H1 (cell line): ENCODE measurements at regions not wholly inside any gene's neighbourhood (a gene's known extent, or its start where the extent isn't known, plus 50 kb on each side); places are given as distances from the start of the nearest gene placed in this dataset.

Experiments used
- CTCF ChIA-PET: fragments of 300-600 bp; sonication (Branson Sonifier 250); formaldehyde crosslinking; loops from one replicate; lab custom pipeline; 2021; ENCODE audit not compliant: partially characterized antibody; lab: Charles Lee
- POLR2A ChIA-PET: fragments of 300-600 bp; sonication (Branson Sonifier 250); formaldehyde crosslinking; loops from one replicate; lab custom pipeline; 2021; ENCODE audit warnings: inconsistent platforms; ENCODE audit not compliant: partially characterized antibody; lab: Charles Lee
- DNase-seq, 2 experiments: peaks; one replicate each; pipeline versions ENCODE4 v3.0.0 to v3.0.0-alpha.2; 2010 to 2022; ENCODE audit warnings: low spot score in 2 of 2, low read depth in 1 of 2, mixed read lengths in 1 of 2
- FAIRE-seq: peaks from 2 replicates; lab custom pipeline; 2011; peaks lifted over from hg19 to GRCh38; lab: Jason Lieb, UNC
- H2AFZ ChIP-seq: 2 replicates; pipeline ENCODE4 v1.8.1; 2012; ENCODE audit warnings: low read length, inconsistent platforms
- H2AK5ac ChIP-seq: 2 replicates; pipeline ENCODE4 v1.6.1; 2013; ENCODE audit warnings: low read depth, low read length
- H2BK120ac ChIP-seq: replicated peaks from 2 replicates; pipeline ENCODE3; 2013; ENCODE audit warnings: low read depth, low read length, inconsistent platforms
- H2BK12ac ChIP-seq: 2 replicates; pipeline ENCODE4 v1.6.1; 2013; ENCODE audit warnings: low read depth, low read length
- H2BK15ac ChIP-seq: 2 replicates; pipeline ENCODE4 v1.6.1; 2013; ENCODE audit warnings: low read length
- H2BK20ac ChIP-seq: 2 replicates; pipeline ENCODE4 v1.6.1; 2013; ENCODE audit warnings: low read length
- H2BK5ac ChIP-seq: 2 replicates; pipeline ENCODE4 v1.6.1; 2013; ENCODE audit warnings: low read depth, low read length
- H3K14ac ChIP-seq: 2 replicates; pipeline ENCODE4 v1.6.1; 2013; ENCODE audit warnings: inconsistent platforms; ENCODE audit not compliant: insufficient read length
- H3K18ac ChIP-seq: 2 replicates; pipeline ENCODE4 v1.6.1; 2013; ENCODE audit warnings: low read length; ENCODE audit errors: extremely low read depth
- H3K23ac ChIP-seq: 2 replicates; pipeline ENCODE4 v1.6.1; 2013; ENCODE audit warnings: inconsistent platforms; ENCODE audit not compliant: insufficient read length
- H3K23me2 ChIP-seq: 2 replicates; pipeline ENCODE4 v1.6.1; 2013; ENCODE audit warnings: low read depth, low read length
- H3K27ac ChIP-seq: 2 replicates; pipeline ENCODE4 v1.6.1; 2011; ENCODE audit warnings: low read depth, low read length, inconsistent platforms
- H3K27me3 ChIP-seq, 4 experiments: replicated peaks in 1 of 4; 1 replicate in 1 of 4; 2 replicates in 3 of 4; pipeline versions ENCODE4 v1.6.1 to v1.8.1; 2011 to 2013; ENCODE audit warnings: low read length in 3 of 4, mild to moderate bottlenecking in 3 of 4, inconsistent platforms in 2 of 4, mixed read lengths in 2 of 4, moderate library complexity in 1 of 4; ENCODE audit not compliant: control insufficient read depth in 3 of 4, insufficient read depth in 3 of 4; ENCODE audit errors: extremely low read depth in 1 of 4
- H3K36me3 ChIP-seq, 4 experiments: 2 replicates each; pipeline versions ENCODE4 v1.6.1 to v1.8.1; 2011 to 2013; ENCODE audit warnings: mild to moderate bottlenecking in 4 of 4, low read length in 3 of 4, moderate library complexity in 2 of 4, control low read depth in 1 of 4, inconsistent platforms in 1 of 4; ENCODE audit not compliant: insufficient read depth in 4 of 4, control insufficient read depth in 2 of 4
- H3K4ac ChIP-seq: replicated peaks from 2 replicates; pipeline ENCODE3; 2013; ENCODE audit warnings: low read length, low read depth, mixed read lengths, inconsistent platforms; ENCODE audit not compliant: insufficient read length
- H3K4me1 ChIP-seq, 4 experiments: replicated peaks in 1 of 4; 1 replicate in 1 of 4; 2 replicates in 3 of 4; pipeline versions ENCODE4 v1.6.1 to v1.8.1; 2011 to 2013; ENCODE audit warnings: low read length in 3 of 4, inconsistent platforms in 2 of 4, mixed read lengths in 1 of 4; ENCODE audit not compliant: insufficient read depth in 4 of 4, control insufficient read depth in 3 of 4
- H3K4me2 ChIP-seq, 2 experiments: 2 replicates each; pipeline versions ENCODE4 v1.6.1 to v1.8.1; 2011 to 2013; ENCODE audit warnings: low read depth in 2 of 2, low read length in 2 of 2, control low read depth in 1 of 2, inconsistent platforms in 1 of 2, mild to moderate bottlenecking in 1 of 2; ENCODE audit not compliant: insufficient read depth in 1 of 2
- H3K4me3 ChIP-seq, 4 experiments: fragments of 200-600, 300-600 bp in 1 of 4; sonication (generic), shearing (Covaris generic), sonication (Bioruptor Twin) in 1 of 4; 2 replicates each; pipeline versions ENCODE4 v1.5.1 to v1.8.1; 2011 to 2016; ENCODE audit warnings: low read length in 4 of 4, low read depth in 3 of 4, control low read depth in 2 of 4, inconsistent platforms in 2 of 4, mild to moderate bottlenecking in 2 of 4, mixed read lengths in 1 of 4, moderate library complexity in 1 of 4; ENCODE audit not compliant: insufficient read depth in 2 of 4; ENCODE audit errors: extremely low read depth in 1 of 4
- H3K56ac ChIP-seq: replicated peaks from 2 replicates; pipeline ENCODE3; 2013; ENCODE audit warnings: low read depth, mild to moderate bottlenecking, mixed read lengths, low read length, inconsistent platforms; ENCODE audit not compliant: insufficient read length
- H3K79me1 ChIP-seq: 2 replicates; pipeline ENCODE4 v1.6.1; 2013; ENCODE audit warnings: low read depth, low read length, control low read depth
- H3K79me2 ChIP-seq, 2 experiments: 2 replicates each; pipeline versions ENCODE4 v1.6.1 to v1.8.1; 2012 to 2013; ENCODE audit warnings: low read length in 2 of 2, mild to moderate bottlenecking in 2 of 2, inconsistent platforms in 1 of 2; ENCODE audit not compliant: insufficient read depth in 2 of 2, control insufficient read depth in 1 of 2
- H3K9ac ChIP-seq, 4 experiments: replicated peaks in 1 of 4; 1 replicate in 1 of 4; 2 replicates in 3 of 4; pipeline versions ENCODE4 v1.6.1 to v1.8.1; 2011 to 2013; ENCODE audit warnings: low read depth in 3 of 4, low read length in 3 of 4, control low read depth in 2 of 4, mild to moderate bottlenecking in 2 of 4, moderate library complexity in 2 of 4, inconsistent platforms in 1 of 4; ENCODE audit errors: extremely low read depth in 1 of 4
- H3K9me3 ChIP-seq, 2 experiments: 2 replicates each; pipeline versions ENCODE4 v1.6.1 to v1.8.1; 2012 to 2013; ENCODE audit warnings: mild to moderate bottlenecking in 2 of 2, moderate library complexity in 2 of 2, control low read depth in 1 of 2, inconsistent platforms in 1 of 2, low read depth in 1 of 2, low read length in 1 of 2, mixed read lengths in 1 of 2; ENCODE audit not compliant: insufficient read depth in 2 of 2
- H4K20me1 ChIP-seq, 2 experiments: replicated peaks in 1 of 2; 2 replicates each; pipeline versions ENCODE3 to v1.8.1; 2011 to 2013; ENCODE audit warnings: inconsistent platforms in 2 of 2, low read length in 2 of 2, mild to moderate bottlenecking in 1 of 2; ENCODE audit not compliant: insufficient read depth in 2 of 2, control insufficient read depth in 1 of 2
- H4K5ac ChIP-seq: 2 replicates; pipeline ENCODE4 v1.6.1; 2013; ENCODE audit warnings: low read length, low read depth, mixed read lengths, inconsistent platforms; ENCODE audit not compliant: insufficient read length
- H4K8ac ChIP-seq: 2 replicates; pipeline ENCODE4 v1.8.0; 2013; ENCODE audit warnings: mild to moderate bottlenecking, moderate library complexity, low read length, inconsistent platforms; ENCODE audit not compliant: insufficient read depth; ENCODE audit errors: extremely low read depth
- H4K91ac ChIP-seq: replicated peaks from 2 replicates; pipeline ENCODE3; 2013; ENCODE audit warnings: low read length, mixed read lengths, inconsistent platforms; ENCODE audit not compliant: insufficient read length
- CTCF ChIP-seq, 3 experiments: IDR thresholded peaks; 1 replicate in 2 of 3; 2 replicates in 1 of 3; pipeline versions ENCODE4 v1.5.1 to v1.6.1; 2011; ENCODE audit warnings: low read length in 3 of 3, mild to moderate bottlenecking in 3 of 3, inconsistent platforms in 2 of 3, low read depth in 1 of 3, moderate library complexity in 1 of 3; ENCODE audit not compliant: insufficient read depth in 1 of 3; ENCODE audit errors: control extremely low read depth in 1 of 3
- HDAC6 ChIP-seq: IDR thresholded peaks from one replicate; pipeline ENCODE4 v1.7.1; 2012; ENCODE audit warnings: low read depth, mild to moderate bottlenecking, inconsistent platforms, low read length, moderate library complexity
- USF2 ChIP-seq: IDR thresholded peaks from 2 replicates; pipeline ENCODE4 v1.6.1; 2011; ENCODE audit warnings: low read length, improper control_type of control experiment
- WGBS, 2 experiments: shearing (Covaris generic) in 1 of 2; methylation state at CpG; one replicate each; pipeline versions ENCODE4 v1.1.6 to v1.1.7; 2013 to 2015; ENCODE audit warnings: low lambda C conversion rate in 2 of 2, mixed read lengths in 2 of 2, inconsistent platforms in 1 of 2, low coverage in 1 of 2, missing lambda C conversion rate in 1 of 2; ENCODE audit not compliant: insufficient replicate concordance in 2 of 2, insufficient coverage in 1 of 2, insufficient read length in 1 of 2; ENCODE audit errors: extremely low coverage in 1 of 2, missing lambda C conversion rate in 1 of 2; 5-methylcytosine and 5-hydroxymethylcytosine counted together

- no peaks in the 10 kb centered on the region for H3K79me2 ChIP-seq
- no peak overlapping the region for H3K56ac ChIP-seq
- H3K23ac ChIP-seq: no peak overlapping the region
- no peak overlapping the region for H4K8ac ChIP-seq
- H3K4me2 ChIP-seq: no peak overlapping the region
- H2AK5ac ChIP-seq: no peak overlapping the region
- no peak overlapping the region for H3K4ac ChIP-seq
- POLR2A ChIA-PET: interaction anchor here (1.5 kb wide), 1 partner anchor 14 kb away, joined by 3 read pairs; no protein-coding TSS in a partner anchor
- H2AFZ ChIP-seq: no peak overlapping the region
- H2BK15ac ChIP-seq: no peak overlapping the region
- no peak overlapping the region for H2BK5ac ChIP-seq
- H3K79me1 ChIP-seq: no peaks in the 10 kb centered on the region
- H2BK20ac ChIP-seq: no peak overlapping the region
- no peak overlapping the region for H2BK120ac ChIP-seq
- H3K36me3 ChIP-seq: no peaks in the 10 kb centered on the region
- H3K18ac ChIP-seq: no peak overlapping the region
- H3K27ac ChIP-seq: no peak overlapping the region
- WGBS, 2 experiments: 93% methylated on average over 6 of the region's 6 CpGs; no CpG with 5 or more reads in 1 of the 2 experiments
- H3K9me3 ChIP-seq: no peaks in the 10 kb centered on the region
- no peaks in the 10 kb centered on the region for H4K20me1 ChIP-seq
- no peak overlapping the region for H4K5ac ChIP-seq
- H3K23me2 ChIP-seq: no peaks in the 10 kb centered on the region
- no peak overlapping the region for H3K14ac ChIP-seq
- no peak for TF ChIP-seq HDAC6
- no peak for TF ChIP-seq CTCF (IDR thresholded peaks at IDR 0.05; ENCODE audit: control extremely low read depth in 1 of 3, insufficient read depth in 1 of 3, low read depth in 1 of 3, low read length in 3 of 3)
- TF ChIP-seq USF2: no peak
- H3K4me1 ChIP-seq: peaks cover 2 to 14% (median 6%) of the 10 kb centered on the region in 4 experiments; a peak in 5 of 7 replicates
- CTCF ChIA-PET: interaction anchor here (0.7 to 2.8 kb wide), 11 partner anchors 9 to 262 kb away, joined by 3 to 27 read pairs (median 5); no protein-coding TSS in a partner anchor
- DNase-seq (no peak), FAIRE-seq (no peak)
- no peak overlapping the region for H3K4me3 ChIP-seq
- no peak overlapping the region for H2BK12ac ChIP-seq
- H4K91ac ChIP-seq: no peak overlapping the region
- H3K27me3 ChIP-seq: no peaks in the 10 kb centered on the region; a peak in 1 of 7 replicates
- no peak overlapping the region; a peak in 1 of 7 replicates for H3K9ac ChIP-seq
Measured at GRCh38 chr15:79170256-79170664, 79.7 kb upstream of the RASGRF1 start.
